Fibroblast of peridontal ligament (primary cell): ENCODE measurements at regions not wholly inside any gene's neighbourhood (a gene's known extent, or its start where the extent isn't known, plus 50 kb on each side); places are given as distances from the start of the nearest gene placed in this dataset.
A peak's percentile ranks its signal among the peaks of the same experiment; 100 is the strongest.
"Not testable (repeated sequence)": the region's sequence is repeated elsewhere in the genome, so short reads cannot be mapped to it uniquely, and the experiment has no call there.

Experiments used
- DNase-seq: peaks from one replicate; pipeline ENCODE4 v3.0.0-alpha.2; 2010; ENCODE audit errors: extremely low read depth

DNA sequence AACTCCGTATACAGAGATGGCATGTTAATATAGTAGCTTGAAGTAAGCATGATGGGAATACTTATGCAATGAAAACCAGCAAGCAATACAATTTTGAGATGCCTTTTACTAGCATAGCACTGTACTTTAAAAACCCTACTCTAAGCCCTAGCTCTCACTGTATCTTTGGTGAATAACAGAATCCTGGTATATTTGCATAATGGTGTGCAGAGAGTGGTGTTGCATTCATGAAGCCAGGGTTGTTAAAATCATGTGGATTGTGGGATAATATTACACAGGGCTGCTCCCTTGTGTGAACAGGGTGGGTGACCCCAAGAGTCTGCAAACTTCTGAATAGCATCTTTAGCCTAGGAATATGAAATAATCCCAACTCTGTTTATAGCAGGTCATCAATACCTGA, 105.2 kb upstream of the BMP2 start:
- no peak for DNase-seq

- no peak for DNase-seq
These were observed 107.0 kb upstream of the BMP2 start for GRCh38 chr20:6660441-6660840.

DNA sequence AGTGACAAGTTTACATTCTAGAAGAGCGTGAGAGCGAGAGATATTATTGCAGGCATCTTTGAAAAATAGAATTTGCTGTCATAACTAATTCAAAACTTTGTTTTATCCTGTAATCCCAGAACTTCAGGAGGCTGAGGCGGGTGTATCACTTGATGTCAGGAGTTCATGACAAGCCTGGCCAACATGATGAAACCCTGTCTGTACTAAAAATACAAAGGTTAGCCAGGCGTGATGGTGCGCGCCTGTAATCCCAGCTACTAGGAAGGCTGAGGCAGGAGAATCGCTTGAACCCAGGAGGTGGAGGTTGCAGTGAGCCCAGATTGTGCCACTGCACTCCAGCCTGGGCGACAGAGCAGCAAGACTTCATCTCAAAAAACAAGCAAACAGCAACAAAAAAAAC, 108.6 kb upstream of the BMP2 start:
- not testable (repeated sequence) for DNase-seq

DNA sequence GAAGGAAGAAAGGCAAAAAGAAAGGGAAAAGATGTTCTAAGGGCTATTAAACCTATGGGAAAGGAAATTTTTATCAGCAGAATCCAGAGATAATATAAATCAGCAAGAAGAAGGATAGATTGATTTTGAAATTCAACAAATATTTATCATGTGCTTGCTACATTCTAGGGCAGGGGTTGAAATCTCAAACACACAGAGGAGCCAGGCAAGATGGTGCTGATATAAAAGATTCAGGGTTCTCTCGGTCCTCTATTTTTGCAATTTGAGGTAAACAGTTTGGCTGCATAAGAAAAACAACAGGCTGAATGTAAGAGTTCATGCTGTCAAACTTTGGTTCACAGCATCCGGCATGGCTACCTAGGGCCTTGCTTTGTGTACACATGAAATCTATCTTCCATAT, 109.6 kb upstream of the BMP2 start:
- no peak for DNase-seq

DNA sequence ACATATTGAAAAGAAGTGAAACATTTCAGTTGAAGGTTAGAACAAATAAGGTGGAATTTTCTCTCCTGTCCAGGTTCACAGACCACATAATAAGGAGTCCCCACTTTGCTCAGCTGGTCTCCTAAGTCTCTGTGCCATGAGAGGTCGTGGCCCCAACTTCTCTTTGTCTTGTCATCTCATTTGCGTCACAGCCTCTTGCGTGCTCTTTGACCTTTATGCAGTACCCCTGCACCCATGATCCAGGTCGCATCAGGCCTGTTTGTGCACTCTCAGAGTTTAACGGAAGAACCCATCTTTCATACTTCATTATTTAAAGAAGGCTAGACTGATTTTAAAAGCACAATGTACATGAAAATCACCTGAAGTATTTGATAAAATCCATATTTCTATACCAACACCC, 110.4 kb upstream of the BMP2 start:
- DNase-seq, result no peak

DNA sequence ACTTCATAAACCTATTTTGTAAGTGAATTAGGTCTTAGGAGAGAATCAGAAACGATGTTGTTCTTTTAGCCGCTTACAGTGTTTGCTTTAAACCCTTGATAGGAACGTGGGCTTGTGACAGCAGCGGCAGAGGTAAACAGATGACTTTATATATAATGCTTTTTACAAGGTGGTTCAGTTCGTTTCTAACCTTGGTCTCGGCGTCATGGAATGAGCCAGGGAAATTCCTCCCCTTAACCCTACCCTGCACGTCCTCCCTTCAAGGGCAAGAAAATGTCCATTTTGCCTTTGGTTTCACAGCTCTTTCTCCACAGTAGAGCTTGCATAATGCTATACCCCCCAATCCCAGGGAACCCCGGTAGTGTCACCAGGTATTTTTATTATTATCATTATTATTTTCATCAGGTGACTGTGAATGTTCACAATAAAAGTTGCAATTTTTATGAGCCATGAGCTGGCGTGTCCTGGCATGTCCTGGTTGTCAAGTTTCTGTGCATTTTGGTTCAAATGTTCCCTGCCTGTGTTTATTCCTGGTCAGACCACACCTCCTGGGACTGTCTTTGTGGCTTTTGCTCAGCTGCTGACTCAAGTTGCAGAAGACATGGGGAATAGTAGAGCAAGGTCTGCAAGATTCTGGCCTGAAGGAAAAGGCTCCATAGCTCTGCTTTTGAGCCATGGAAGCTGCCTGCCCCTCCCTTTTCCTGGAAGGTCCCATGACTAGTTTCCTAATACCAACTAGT, 112.8 kb upstream of the BMP2 start:
- peak; percentile 18 for DNase-seq

DNA sequence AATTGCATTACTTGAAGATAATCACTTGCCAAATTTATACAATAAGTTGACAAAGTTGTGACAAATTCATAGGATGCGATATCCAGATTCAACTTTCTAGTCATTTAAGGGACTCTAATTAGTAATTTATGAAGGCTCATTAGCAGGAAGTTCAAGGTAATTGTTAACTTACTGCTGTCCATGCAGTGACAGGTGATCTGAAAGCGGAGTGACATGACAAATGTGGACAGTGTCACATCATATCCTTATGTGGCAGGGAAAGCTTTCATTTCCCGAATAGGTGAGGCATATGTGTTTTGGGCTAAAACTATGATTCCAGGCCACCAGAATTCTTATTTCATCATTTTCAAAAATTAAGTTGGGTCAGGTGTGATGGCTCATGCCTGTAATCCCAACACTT, 115.9 kb upstream of the BMP2 start:
- no peak for DNase-seq

GRCh38 chr20:6651016-6651415, 116.5 kb upstream of the BMP2 start:
- DNase-seq, result peak; percentile 13

- no peak for DNase-seq
These were observed 121.4 kb upstream of the BMP2 start for GRCh38 chr20:6646021-6646636.

DNA sequence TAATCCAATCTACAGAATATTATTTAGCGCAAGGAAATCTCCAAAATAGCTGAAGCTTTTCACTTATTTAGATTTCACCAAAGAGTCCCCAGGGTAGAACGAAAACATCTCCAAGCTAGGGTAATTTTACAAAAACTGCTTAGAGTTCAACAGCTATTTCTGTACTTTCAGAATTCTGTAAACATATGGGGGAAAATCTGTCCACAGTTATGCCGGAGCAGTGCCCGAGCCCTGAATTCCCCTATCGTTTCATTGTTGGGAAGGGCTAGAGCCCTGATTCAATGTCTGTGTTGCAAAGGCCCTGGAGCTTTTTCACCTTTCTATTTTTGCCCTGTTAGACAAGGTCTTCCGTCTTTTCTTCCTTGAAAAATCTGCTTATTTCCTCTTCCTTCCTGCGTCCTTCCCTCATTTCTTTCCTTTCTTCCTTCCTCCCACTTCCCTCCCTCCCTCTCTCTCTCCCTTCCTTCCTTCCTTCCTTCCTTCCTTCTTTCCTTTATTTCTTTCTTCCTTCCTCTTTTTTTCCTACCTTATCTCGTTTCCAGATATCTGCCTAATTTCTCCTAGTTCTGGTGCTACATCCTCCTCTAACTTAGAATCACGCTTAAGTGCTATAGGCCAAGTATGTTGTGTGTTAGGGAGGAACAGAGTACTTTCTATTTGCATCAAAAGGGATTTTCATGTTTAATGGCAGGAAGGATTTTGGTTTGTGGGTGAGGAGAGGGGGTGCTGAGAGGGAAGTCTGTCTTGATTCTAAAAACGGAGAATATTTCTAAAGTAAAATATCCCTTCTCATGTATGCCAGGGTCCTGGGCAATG, 122.5 kb upstream of the BMP2 start:
- peak; percentile 61 for DNase-seq

DNA sequence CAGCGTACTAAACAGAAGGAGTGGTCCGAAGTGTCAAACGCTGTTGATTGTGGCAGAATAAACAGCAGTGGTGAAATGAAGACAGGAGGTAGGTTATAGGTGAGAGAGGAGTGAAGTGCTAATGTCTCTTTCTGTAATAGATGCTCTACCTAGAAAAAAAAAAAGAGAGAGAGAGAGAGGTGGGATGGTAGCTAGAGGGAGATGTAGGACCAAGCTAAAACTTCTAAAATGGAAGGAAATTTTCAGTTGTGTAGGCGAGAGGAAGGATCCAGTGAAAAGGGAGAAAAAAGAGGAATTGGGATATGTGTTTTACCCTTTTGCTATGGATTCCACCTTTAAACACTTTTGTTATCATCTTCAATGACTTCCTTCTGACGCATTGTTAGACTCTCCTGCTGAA, 126.5 kb upstream of the BMP2 start:
- DNase-seq, result no peak

DNA sequence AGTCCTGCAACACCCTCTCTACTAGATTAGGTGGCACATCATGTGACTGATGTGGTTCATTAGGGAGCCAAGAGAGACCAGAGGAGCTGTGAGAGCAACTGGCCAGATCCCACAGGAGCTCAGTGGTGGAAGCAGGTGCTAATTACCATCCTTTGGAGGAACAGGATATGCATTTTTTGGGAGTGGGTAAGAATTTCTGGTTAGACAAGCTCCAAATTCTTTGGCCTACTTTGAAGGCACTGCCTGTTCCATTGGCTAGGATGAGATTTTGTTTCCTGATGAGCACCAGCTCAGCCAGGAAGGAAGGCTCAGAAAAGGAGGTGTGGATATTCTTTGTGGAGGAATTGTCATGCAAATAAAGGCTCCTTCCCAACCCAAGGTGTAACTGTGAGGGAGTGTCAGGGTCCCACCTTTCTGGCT, 130.3 kb upstream of the BMP2 start:
- DNase-seq, result no peak

- peak; percentile 82 for DNase-seq
These were observed 131.0 kb upstream of the BMP2 start for GRCh38 chr20:6636209-6637159.

DNA sequence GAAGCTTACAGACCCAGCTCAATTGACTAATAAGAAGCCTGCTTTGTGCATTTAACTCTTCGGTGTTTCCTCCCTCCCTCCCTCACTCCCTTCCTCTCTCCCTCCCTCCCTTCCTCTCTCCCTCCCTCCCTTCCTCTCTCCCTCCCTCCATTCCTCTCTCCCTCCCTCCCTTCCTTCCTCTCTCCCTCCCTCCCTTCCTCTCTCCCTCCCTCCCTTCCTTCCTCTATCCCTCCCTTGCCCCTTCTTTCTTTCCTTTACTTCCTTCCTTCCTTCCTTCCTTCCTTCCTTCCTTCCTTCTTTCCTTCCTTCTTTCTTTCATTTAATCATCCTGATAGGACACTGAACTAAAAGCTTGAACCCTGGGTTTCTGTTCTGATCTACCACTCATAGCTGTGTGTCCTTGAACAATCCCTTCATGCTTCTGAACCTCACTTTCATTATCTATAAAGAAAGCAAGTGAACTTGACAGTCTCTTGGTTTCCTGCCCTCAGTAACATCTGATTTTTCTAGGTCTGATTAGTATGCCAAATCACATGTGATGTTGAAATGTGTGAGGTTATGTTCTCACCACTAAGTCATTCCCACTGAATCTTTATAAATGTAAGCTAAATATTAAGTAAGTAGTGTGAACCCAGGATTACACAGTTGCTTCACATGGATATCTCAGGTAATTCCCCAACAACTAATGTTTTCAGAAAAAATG, 132.3 kb upstream of the BMP2 start:
- DNase-seq, result peak; percentile 42

DNA sequence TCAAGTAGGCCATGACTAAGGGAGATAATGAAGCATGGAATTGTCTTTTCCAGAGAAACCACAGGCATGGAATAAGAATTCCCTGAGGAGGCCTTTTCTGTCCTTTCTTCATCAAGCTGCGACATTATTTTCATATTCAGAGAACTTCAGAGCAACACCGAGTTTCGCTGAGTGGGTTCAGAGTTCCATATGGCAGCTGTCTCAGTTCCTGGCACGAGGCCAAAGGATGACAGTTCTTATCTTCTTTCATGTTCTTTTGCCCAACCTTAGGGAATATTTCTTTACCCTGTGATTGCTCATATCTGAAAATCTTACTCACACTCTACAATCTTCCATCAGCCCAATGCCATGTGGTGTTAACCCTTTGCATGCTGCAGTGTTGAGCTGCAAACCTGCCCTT, 135.3 kb upstream of the BMP2 start:
- peak; percentile 20 for DNase-seq

- no peak for DNase-seq
These were observed 137.0 kb upstream of the BMP2 start for GRCh38 chr20:6630514-6630913.

DNA sequence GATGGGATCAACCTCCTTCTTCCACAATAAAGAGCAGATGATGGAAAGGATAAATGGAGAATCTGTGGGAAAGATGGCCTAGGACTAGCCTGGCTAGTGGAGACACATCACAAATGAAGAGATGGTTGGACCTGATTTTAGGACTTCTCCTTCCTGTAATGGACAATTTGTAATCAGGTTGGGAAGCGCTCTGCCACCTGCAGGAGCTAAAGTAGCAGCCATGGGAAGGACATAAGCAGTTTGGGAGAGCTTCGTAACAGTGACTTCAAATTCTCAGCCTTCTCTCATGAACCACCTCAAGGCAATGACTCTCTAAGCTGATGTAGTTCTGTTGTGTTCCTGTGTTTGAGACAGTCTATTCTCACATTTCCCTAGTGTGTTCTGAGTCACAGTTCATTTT, 137.9 kb upstream of the BMP2 start:
- DNase-seq, result no peak

GRCh38 chr20:6626805-6627204, 140.7 kb upstream of the BMP2 start:
- no peak for DNase-seq

- no peak for DNase-seq
These were observed 143.5 kb upstream of the BMP2 start for GRCh38 chr20:6623989-6624388.

GRCh38 chr20:6622041-6622440, 145.4 kb upstream of the BMP2 start:
- peak; percentile 12 for DNase-seq

- DNase-seq, result no peak
These were observed 149.4 kb upstream of the BMP2 start for GRCh38 chr20:6618051-6618450.
